ENCODE measurements at regions not wholly inside any gene's neighbourhood (a gene's known extent, or its start where the extent isn't known, plus 50 kb on each side); places are given as distances from the start of the nearest gene placed in this dataset.

- no peaks in the 10 kb centered on the region for H3K27me3 ChIP-seq (ENCODE audit: insufficient read depth, low read length, poor library complexity, severe bottlenecking)
- H3K9ac ChIP-seq (ENCODE audit: low read depth, low read length, poor library complexity, severe bottlenecking) = no peak overlapping the region
- H3K4me1 ChIP-seq (ENCODE audit: insufficient read depth, low read length, poor library complexity, severe bottlenecking) = peaks cover 28% of the 10 kb centered on the region
- TF ChIP-seq CTCF (conservative IDR thresholded peaks at IDR 0.05; ENCODE audit: low read length) = no peak
- H3K9me3 ChIP-seq (ENCODE audit: insufficient read depth, low read depth, low read length) = no peaks in the 10 kb centered on the region
- no peaks in the 10 kb centered on the region for H3F3A ChIP-seq (ENCODE audit: low read depth)
- H3K4me3 ChIP-seq (ENCODE audit: low read length, poor library complexity, severe bottlenecking) = no peak overlapping the region
- H3K79me2 ChIP-seq (ENCODE audit: insufficient read depth, low read length) = no peaks in the 10 kb centered on the region
- no peaks in the 10 kb centered on the region for H3K9me2 ChIP-seq (replicated peaks; ENCODE audit: low read depth, low read length)
- H3K36me3 ChIP-seq (ENCODE audit: insufficient read depth, low read length) = no peaks in the 10 kb centered on the region
- H4K20me1 ChIP-seq (ENCODE audit: insufficient read depth, low read length, poor library complexity, severe bottlenecking) = no peaks in the 10 kb centered on the region
- H2AFZ ChIP-seq (ENCODE audit: low read length) = no peak overlapping the region
- H3K4me2 ChIP-seq (ENCODE audit: low read depth, low read length, poor library complexity, severe bottlenecking) = no peak overlapping the region
Measured at GRCh38 chr22:49457946-49458707, 369.5 kb downstream of the BRD1 start.

- no peak for TF ChIP-seq EZH2phosphoT487 (IDR thresholded peaks at IDR 0.05; ENCODE audit: borderline replicate concordance)
- no peak for TF ChIP-seq CTCF (conservative IDR thresholded peaks at IDR 0.05; ENCODE audit: low read length)
- Histone ChIP-seq H3K36me3 (ENCODE audit: insufficient read depth, low read length) (no peaks in the 10 kb centered on the region), H2AFZ (ENCODE audit: low read length) (no peak overlapping the region), H3F3A (ENCODE audit: low read depth) (no peaks in the 10 kb centered on the region), H3K9me3 (ENCODE audit: insufficient read depth, low read depth, low read length) (no peaks in the 10 kb centered on the region), H3K4me2 (ENCODE audit: low read depth, low read length, poor library complexity, severe bottlenecking) (no peak overlapping the region), H3K4me1 (ENCODE audit: insufficient read depth, low read length, poor library complexity, severe bottlenecking) (peaks cover 23% of the 10 kb centered on the region), H3K79me2 (ENCODE audit: insufficient read depth, low read length) (no peaks in the 10 kb centered on the region), H3K4me3 (ENCODE audit: low read length, poor library complexity, severe bottlenecking) (no peak overlapping the region), H3K9me2 (replicated peaks; ENCODE audit: low read depth, low read length) (no peaks in the 10 kb centered on the region), H3K9ac (ENCODE audit: low read depth, low read length, poor library complexity, severe bottlenecking) (no peak overlapping the region), H4K20me1 (ENCODE audit: insufficient read depth, low read length, poor library complexity, severe bottlenecking) (no peaks in the 10 kb centered on the region), H3K27me3 (ENCODE audit: insufficient read depth, low read length, poor library complexity, severe bottlenecking) (no peaks in the 10 kb centered on the region)
Measured at GRCh38 chr22:49457146-49457545, 370.5 kb downstream of the BRD1 start.

GRCh38 chr22:49455595-49455994 is 372.1 kb downstream of the BRD1 start:
- Histone ChIP-seq H3K4me1 (ENCODE audit: insufficient read depth, low read length, poor library complexity, severe bottlenecking) (peaks cover 7% of the 10 kb centered on the region), H3K79me2 (ENCODE audit: insufficient read depth, low read length) (no peaks in the 10 kb centered on the region), H3K9ac (ENCODE audit: low read depth, low read length, poor library complexity, severe bottlenecking) (no peak overlapping the region), H3K9me2 (replicated peaks; ENCODE audit: low read depth, low read length) (no peaks in the 10 kb centered on the region), H3F3A (ENCODE audit: low read depth) (no peaks in the 10 kb centered on the region), H4K20me1 (ENCODE audit: insufficient read depth, low read length, poor library complexity, severe bottlenecking) (no peaks in the 10 kb centered on the region), H3K9me3 (ENCODE audit: insufficient read depth, low read depth, low read length) (no peaks in the 10 kb centered on the region), H3K4me2 (ENCODE audit: low read depth, low read length, poor library complexity, severe bottlenecking) (no peak overlapping the region), H3K27me3 (ENCODE audit: insufficient read depth, low read length, poor library complexity, severe bottlenecking) (no peaks in the 10 kb centered on the region), H3K4me3 (ENCODE audit: low read length, poor library complexity, severe bottlenecking) (no peak overlapping the region), H3K36me3 (ENCODE audit: insufficient read depth, low read length) (no peaks in the 10 kb centered on the region), H2AFZ (ENCODE audit: low read length) (no peak overlapping the region)
- no peak for TF ChIP-seq EZH2phosphoT487 (IDR thresholded peaks at IDR 0.05; ENCODE audit: borderline replicate concordance)
- TF ChIP-seq CTCF (conservative IDR thresholded peaks at IDR 0.05; ENCODE audit: low read length) = no peak
